PC-3 (cell line): ENCODE measurements at regions not wholly inside any gene's neighbourhood (a gene's known extent, or its start where the extent isn't known, plus 50 kb on each side); places are given as distances from the start of the nearest gene placed in this dataset.

ENCODE experiments used
- ATAC-seq: fragments of 200-7000 bp; cut with Tn5 transposase; 2 replicates; pipeline ENCODE4 v1.9.1; 2020; ENCODE audit warnings: mild to moderate bottlenecking, moderate library complexity
- BruUV-seq: library from RNA; stranded (reverse); fragments of 400-500 nt; replicated peaks from 2 replicates; lab custom pipeline; 2021; lab: Mats Ljungman, UMichigan
- CTCF ChIA-PET: fragments of 300-600 bp; sonication (Branson Sonifier 250); formaldehyde crosslinking; loops from one replicate; lab custom pipeline; 2022; ENCODE audit warnings: antibody characterized with exemption; lab: Charles Lee
- POLR2A ChIA-PET: fragments of 300-600 bp; sonication (Branson Sonifier 250); formaldehyde crosslinking; loops from one replicate; lab custom pipeline; 2022; ENCODE audit warnings: antibody characterized with exemption; ENCODE audit not compliant: unreplicated experiment; lab: Charles Lee
- DNase-seq: peaks from one replicate; pipeline ENCODE4 v3.0.0-alpha.2; 2015
- H2AFZ ChIP-seq: fragments of 300-600 bp; sonication (generic); 2 replicates; pipeline ENCODE4 v1.6.0; 2016; ENCODE audit warnings: antibody characterized with exemption, low read length
- H3F3A ChIP-seq: fragments of 300-600 bp; sonication (generic); one replicate; pipeline ENCODE4 v1.6.0; 2017; ENCODE audit warnings: antibody characterized with exemption, low read length, control low read depth, mild to moderate bottlenecking; ENCODE audit not compliant: unreplicated experiment
- H3K27ac ChIP-seq: fragments of 300-600 bp; sonication (generic); 2 replicates; pipeline ENCODE4 v1.5.1; 2016; ENCODE audit warnings: mild to moderate bottlenecking, low read length
- H3K27me3 ChIP-seq: fragments of 300-600 bp; sonication (generic); 2 replicates; pipeline ENCODE4 v1.6.1; 2016; ENCODE audit warnings: low read length, mixed read lengths
- H3K36me3 ChIP-seq: fragments of 300-600 bp; sonication (generic); 2 replicates; pipeline ENCODE4 v1.6.1; 2016; ENCODE audit warnings: low read depth, mixed run types, low read length, mixed read lengths
- H3K4me1 ChIP-seq: fragments of 300-600 bp; sonication (generic); 2 replicates; pipeline ENCODE4 v1.5.1; 2016; ENCODE audit warnings: low read length; ENCODE audit not compliant: insufficient read depth
- H3K4me2 ChIP-seq: fragments of 300-600 bp; sonication (generic); 2 replicates; pipeline ENCODE4 v1.6.0; 2016; ENCODE audit warnings: low read length
- H3K4me3 ChIP-seq: fragments of 300-600 bp; sonication (generic); 2 replicates; pipeline ENCODE4 v1.5.1; 2016; ENCODE audit warnings: mild to moderate bottlenecking, low read length, mixed read lengths
- H3K79me2 ChIP-seq: fragments of 300-600 bp; sonication (generic); 2 replicates; pipeline ENCODE4 v1.6.1; 2017; ENCODE audit warnings: low read length, mixed read lengths
- H3K9ac ChIP-seq: fragments of 300-600 bp; sonication (generic); 2 replicates; pipeline ENCODE4 v1.6.0; 2016; ENCODE audit warnings: mild to moderate bottlenecking, low read length
- H3K9me2 ChIP-seq: fragments of 300-600 bp; sonication (generic); replicated peaks from 2 replicates; pipeline ENCODE4 v1.6.1; 2016; ENCODE audit warnings: mixed run types, low read length, mixed read lengths
- H3K9me3 ChIP-seq: fragments of 300-600 bp; sonication (generic); 2 replicates; pipeline ENCODE4 v1.6.1; 2016; ENCODE audit warnings: low read length, mixed read lengths
- H4K20me1 ChIP-seq: fragments of 300-600 bp; sonication (generic); 2 replicates; pipeline ENCODE4 v1.6.1; 2016; ENCODE audit warnings: low read length, mixed read lengths
- CTCF ChIP-seq: fragments of 300-600 bp; sonication (generic); conservative IDR thresholded peaks from 2 replicates; pipeline ENCODE4 v1.5.1; 2017; ENCODE audit warnings: antibody characterized with exemption, low read depth, mild to moderate bottlenecking, low read length
- EZH2 ChIP-seq: fragments of 300-600 bp; sonication (generic); IDR thresholded peaks from one replicate; pipeline ENCODE4 v1.6.1; 2017; ENCODE audit warnings: antibody characterized with exemption, mild to moderate bottlenecking, low read length; ENCODE audit not compliant: unreplicated experiment
- EZH2phosphoT487 ChIP-seq: fragments of 300-600 bp; sonication (generic); IDR thresholded peaks from 2 replicates; pipeline ENCODE4 v1.6.1; 2018; ENCODE audit warnings: mild to moderate bottlenecking, antibody characterized with exemption, low read length, borderline replicate concordance
- intact Hi-C: fragments of 100-400 bp; cut with micrococcal nuclease; formaldehyde crosslinking; loops from 2 replicates; pipeline ENCODE4 v1.9.0; 2023

- Histone ChIP-seq H3F3A (no peaks in the 10 kb centered on the region), H4K20me1 (no peaks in the 10 kb centered on the region), H3K9me3 (peaks cover 4% of the 10 kb centered on the region; the same call in 1 of the 2 replicates), H3K27ac (no peak overlapping the region), H3K4me1 (no peaks in the 10 kb centered on the region), H3K4me2 (no peak overlapping the region), H3K9me2 (no peaks in the 10 kb centered on the region), H3K27me3 (no peaks in the 10 kb centered on the region), H3K4me3 (no peak overlapping the region), H3K9ac (no peak overlapping the region), H3K36me3 (no peaks in the 10 kb centered on the region), H3K79me2 (no peaks in the 10 kb centered on the region), H2AFZ (no peak overlapping the region)
- no peak for ATAC-seq
- POLR2A ChIA-PET: no interaction called here
- TF ChIP-seq EZH2: no peak
- no peak for TF ChIP-seq EZH2phosphoT487
- TF ChIP-seq CTCF: no peak
- BruUV-seq: no TSS peak
- intact Hi-C loops: no loop called here
- no peak for DNase-seq
- CTCF ChIA-PET: no interaction called here
These were observed 825.3 kb upstream of the GRM7 start for GRCh38 chr3:6035626-6036025.

GRCh38 chr3:6039971-6040370 is 820.9 kb upstream of the GRM7 start:
- Histone ChIP-seq H3K4me3 (no peak overlapping the region), H3K79me2 (no peaks in the 10 kb centered on the region), H3K4me2 (no peak overlapping the region), H3K9ac (no peak overlapping the region), H3K27ac (no peak overlapping the region), H3K9me3 (peaks cover 10% of the 10 kb centered on the region; the same call in 1 of the 2 replicates), H3K36me3 (no peaks in the 10 kb centered on the region), H3K9me2 (no peaks in the 10 kb centered on the region), H3K27me3 (no peaks in the 10 kb centered on the region), H2AFZ (no peak overlapping the region), H4K20me1 (no peaks in the 10 kb centered on the region), H3K4me1 (no peaks in the 10 kb centered on the region), H3F3A (no peaks in the 10 kb centered on the region)
- POLR2A ChIA-PET: no interaction called here
- no TSS peak for BruUV-seq
- DNase-seq: no peak
- TF ChIP-seq EZH2 (no peak), EZH2phosphoT487 (no peak), CTCF (no peak)
- intact Hi-C loops: no loop called here
- ATAC-seq: no peak
- CTCF ChIA-PET: no interaction called here

- POLR2A ChIA-PET: no interaction called here
- Histone ChIP-seq H3K27ac (no peak overlapping the region), H3K36me3 (no peaks in the 10 kb centered on the region), H3F3A (no peaks in the 10 kb centered on the region), H2AFZ (no peak overlapping the region), H3K79me2 (no peaks in the 10 kb centered on the region), H3K9ac (no peak overlapping the region), H3K4me1 (no peaks in the 10 kb centered on the region), H3K9me3 (peaks cover 15% of the 10 kb centered on the region), H3K4me3 (no peak overlapping the region), H3K9me2 (no peaks in the 10 kb centered on the region), H3K4me2 (no peak overlapping the region), H4K20me1 (no peaks in the 10 kb centered on the region), H3K27me3 (no peaks in the 10 kb centered on the region)
- CTCF ChIA-PET: no interaction called here
- no peak for ATAC-seq
- no peak for DNase-seq
- intact Hi-C loops: no loop called here
- no TSS peak for BruUV-seq
- TF ChIP-seq EZH2: no peak
- TF ChIP-seq CTCF: no peak
- no peak for TF ChIP-seq EZH2phosphoT487
These were observed 819.0 kb upstream of the GRM7 start for GRCh38 chr3:6041894-6042293.
